Right atrium auricular region (tissue), 2 donors: ENCODE measurements at regions not wholly inside any gene's neighbourhood (a gene's known extent, or its start where the extent isn't known, plus 50 kb on each side); places are given as distances from the start of the nearest gene placed in this dataset.

Source experiments
- DNase-seq: peaks from one replicate; pipeline ENCODE4 v3.0.0-alpha.2; 2019; ENCODE audit warnings: low spot score
- H3K27ac ChIP-seq, 2 donors: fragments of 200-600 bp; sonication (generic); 1 replicate in 1 of 2; 2 replicates in 1 of 2; pipeline ENCODE4 v1.5.1; 2016 to 2019
- H3K27me3 ChIP-seq, 2 donors: fragments of 200-600 bp; sonication (generic); one replicate each; pipeline versions ENCODE4 v1.5.1 to v1.6.0; 2017 to 2019
- H3K36me3 ChIP-seq: fragments of 200-600 bp; sonication (generic); one replicate; pipeline ENCODE4 v1.5.1; 2016
- H3K4me1 ChIP-seq, 2 donors: fragments of 200-600 bp; sonication (generic); one replicate each; pipeline versions ENCODE4 v1.5.1 to v1.6.0; 2017 to 2019
- H3K4me3 ChIP-seq, 2 donors: fragments of 200-600 bp; sonication (generic); 1 replicate in 1 of 2; 2 replicates in 1 of 2; pipeline ENCODE4 v1.5.1; 2017 to 2019; ENCODE audit warnings: mild to moderate bottlenecking in 1 of 2, moderate library complexity in 1 of 2
- H3K9me3 ChIP-seq, 2 donors: fragments of 200-600 bp; sonication (generic); one replicate each; pipeline ENCODE4 v1.5.1; 2019
- TF ChIP-seq, protein P1 (sequence below), 2 donors: fragments of 200-600 bp; sonication (generic); IDR thresholded peaks; one replicate each; pipeline ENCODE4 v1.5.1; 2019; ENCODE audit warnings: antibody characterized with exemption in 2 of 2

DNA sequence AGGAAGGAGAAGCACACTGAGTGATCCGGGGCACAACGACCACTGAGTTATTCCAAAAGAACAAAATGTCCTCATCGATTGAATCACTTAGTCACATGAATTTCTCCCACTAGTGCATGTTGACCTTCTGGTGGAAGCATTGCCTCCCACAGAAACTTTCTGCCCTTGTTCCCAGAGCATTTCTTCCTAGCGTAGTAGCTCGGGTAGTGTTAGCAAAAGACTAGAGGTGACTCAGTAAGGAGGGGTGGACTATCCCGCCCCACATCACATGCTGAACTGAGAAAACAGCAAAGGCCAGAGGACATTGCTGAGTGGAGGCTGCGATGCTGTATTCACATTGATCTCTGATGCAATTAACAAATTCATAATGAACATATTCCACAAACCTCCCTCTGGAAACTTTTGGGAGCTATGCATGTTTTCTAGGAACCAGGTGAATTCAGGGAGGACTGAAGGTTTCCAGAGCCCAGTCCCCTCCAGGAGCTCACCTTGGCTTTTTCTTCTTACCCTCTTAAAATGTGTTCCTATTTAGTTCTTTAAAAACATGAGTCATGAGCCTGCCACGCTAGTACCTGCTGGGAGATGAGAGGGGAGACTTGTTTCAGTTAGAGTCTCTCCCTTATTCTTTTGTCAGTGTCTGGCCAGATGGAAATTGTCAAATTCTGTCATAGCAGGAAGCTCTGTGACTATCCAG, 507.9 kb downstream of the CDH26 start:
- H3K36me3 ChIP-seq, result no peaks in the 10 kb centered on the region
- no peaks in the 10 kb centered on the region for H3K27me3 ChIP-seq
- no peak for DNase-seq
- H3K4me1 ChIP-seq, result no peaks in the 10 kb centered on the region
- H3K9me3 ChIP-seq, result peaks cover 0 to 10% of the 10 kb centered on the region in 2 donors
- H3K27ac ChIP-seq, result no peak overlapping the region
- TF ChIP-seq, protein P1, sequence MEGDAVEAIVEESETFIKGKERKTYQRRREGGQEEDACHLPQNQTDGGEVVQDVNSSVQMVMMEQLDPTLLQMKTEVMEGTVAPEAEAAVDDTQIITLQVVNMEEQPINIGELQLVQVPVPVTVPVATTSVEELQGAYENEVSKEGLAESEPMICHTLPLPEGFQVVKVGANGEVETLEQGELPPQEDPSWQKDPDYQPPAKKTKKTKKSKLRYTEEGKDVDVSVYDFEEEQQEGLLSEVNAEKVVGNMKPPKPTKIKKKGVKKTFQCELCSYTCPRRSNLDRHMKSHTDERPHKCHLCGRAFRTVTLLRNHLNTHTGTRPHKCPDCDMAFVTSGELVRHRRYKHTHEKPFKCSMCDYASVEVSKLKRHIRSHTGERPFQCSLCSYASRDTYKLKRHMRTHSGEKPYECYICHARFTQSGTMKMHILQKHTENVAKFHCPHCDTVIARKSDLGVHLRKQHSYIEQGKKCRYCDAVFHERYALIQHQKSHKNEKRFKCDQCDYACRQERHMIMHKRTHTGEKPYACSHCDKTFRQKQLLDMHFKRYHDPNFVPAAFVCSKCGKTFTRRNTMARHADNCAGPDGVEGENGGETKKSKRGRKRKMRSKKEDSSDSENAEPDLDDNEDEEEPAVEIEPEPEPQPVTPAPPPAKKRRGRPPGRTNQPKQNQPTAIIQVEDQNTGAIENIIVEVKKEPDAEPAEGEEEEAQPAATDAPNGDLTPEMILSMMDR (IDR thresholded peaks at IDR 0.05), result no peak
- H3K4me3 ChIP-seq, result no peak overlapping the region

DNA sequence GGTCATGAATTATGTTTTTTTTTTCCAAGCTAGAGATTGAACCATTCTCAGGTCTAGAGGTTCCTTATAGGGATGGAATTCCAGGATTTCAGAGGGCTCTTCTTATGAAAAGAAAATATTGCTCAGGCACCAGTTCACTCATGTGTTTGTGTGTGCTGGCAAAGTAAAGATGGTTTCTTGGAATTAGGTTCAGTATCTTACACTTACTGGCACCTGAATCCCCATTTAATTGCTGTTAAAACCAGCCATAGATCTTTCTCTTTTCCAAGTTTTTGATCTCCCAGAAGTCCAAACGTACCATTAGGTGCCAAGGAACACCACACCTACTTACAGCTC, 508.4 kb downstream of the CDH26 start:
- TF ChIP-seq, protein P1 (IDR thresholded peaks at IDR 0.05), result no peak
- peaks cover 0 to 5% of the 10 kb centered on the region in 2 donors for H3K9me3 ChIP-seq
- H3K36me3 ChIP-seq, result no peaks in the 10 kb centered on the region
- H3K27ac ChIP-seq, result no peak overlapping the region
- H3K27me3 ChIP-seq, result no peaks in the 10 kb centered on the region
- no peak overlapping the region for H3K4me3 ChIP-seq
- no peak for DNase-seq
- H3K4me1 ChIP-seq, result no peaks in the 10 kb centered on the region

DNA sequence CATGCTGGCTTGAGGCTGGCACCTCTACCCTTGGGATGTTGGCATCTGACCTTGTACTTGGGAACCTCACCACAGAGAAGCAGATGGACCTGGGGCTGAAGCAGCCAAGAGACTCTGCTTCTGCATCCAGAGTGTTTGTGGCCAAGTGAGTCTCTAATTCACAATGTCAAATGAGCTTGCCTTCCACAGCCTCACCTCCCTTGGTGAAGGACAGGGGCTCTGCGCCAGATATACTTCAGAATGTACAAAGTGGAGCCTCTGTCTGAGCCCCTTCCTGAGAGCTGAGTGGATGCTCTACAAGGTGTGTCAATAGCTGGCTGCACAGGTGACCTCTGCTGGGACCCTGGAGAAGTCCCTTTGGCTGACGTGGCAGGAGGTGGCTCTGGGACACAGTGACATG, 508.9 kb downstream of the CDH26 start:
- Histone ChIP-seq H3K9me3 (peaks cover 0 to 4% of the 10 kb centered on the region in 2 donors), H3K27me3 (no peaks in the 10 kb centered on the region), H3K36me3 (no peaks in the 10 kb centered on the region), H3K27ac (no peak overlapping the region), H3K4me1 (no peaks in the 10 kb centered on the region), H3K4me3 (no peak overlapping the region)
- DNase-seq, result no peak
- TF ChIP-seq, protein P1 (IDR thresholded peaks at IDR 0.05), result no peak

DNA sequence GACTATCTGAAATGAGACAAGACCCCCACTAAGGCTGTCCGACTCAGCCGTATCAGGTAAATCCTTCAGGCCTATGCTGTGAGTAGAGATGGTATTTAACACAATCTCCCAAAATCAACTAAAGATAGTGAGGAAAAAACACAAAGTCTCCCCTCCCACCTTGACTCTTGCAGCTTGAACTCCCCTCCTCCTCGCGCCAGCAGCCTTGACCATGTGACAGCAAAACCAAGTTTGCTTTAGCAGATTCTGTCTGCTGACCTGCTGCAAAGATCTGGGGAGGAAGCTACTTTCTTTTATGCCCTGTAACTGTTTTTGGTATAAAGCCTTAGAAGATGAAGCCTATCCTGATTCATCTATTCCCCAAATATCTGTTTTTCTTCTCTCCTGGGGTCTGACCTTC, 509.5 kb downstream of the CDH26 start:
- Histone ChIP-seq H3K4me3 (no peak overlapping the region), H3K9me3 (no peaks in the 10 kb centered on the region), H3K4me1 (no peaks in the 10 kb centered on the region), H3K27me3 (no peaks in the 10 kb centered on the region), H3K27ac (no peak overlapping the region), H3K36me3 (no peaks in the 10 kb centered on the region)
- TF ChIP-seq, protein P1 (IDR thresholded peaks at IDR 0.05), result no peak
- DNase-seq, result no peak

DNA sequence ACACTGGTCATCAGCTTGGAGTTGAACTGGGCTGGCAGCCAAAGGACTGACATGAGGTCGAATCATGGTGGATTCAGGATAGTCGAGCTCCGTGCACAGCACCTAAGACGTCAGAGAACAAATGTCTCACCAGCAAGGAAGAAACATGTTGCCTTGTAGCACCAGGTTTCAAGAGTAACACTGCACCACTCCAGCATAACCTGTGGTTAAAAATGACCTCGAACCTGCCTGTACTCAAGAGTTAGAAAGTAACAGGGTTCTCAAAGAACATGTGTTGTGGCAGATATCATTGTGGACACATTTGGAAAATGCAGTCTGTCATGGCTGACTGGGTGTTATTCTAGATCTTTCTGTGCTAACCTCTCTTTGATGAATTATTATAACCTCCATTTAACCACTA, 511.6 kb downstream of the CDH26 start:
- no peaks in the 10 kb centered on the region for H3K27me3 ChIP-seq

More for the DNA sequence above, 511.6 kb downstream of the CDH26 start:
- Histone ChIP-seq H3K9me3 (no peaks in the 10 kb centered on the region), H3K36me3 (no peaks in the 10 kb centered on the region), H3K27ac (no peak overlapping the region), H3K4me1 (no peaks in the 10 kb centered on the region), H3K4me3 (no peak overlapping the region)
- TF ChIP-seq, protein P1 (IDR thresholded peaks at IDR 0.05), result no peak
- peak; percentile 36 for DNase-seq
